ENCODE measurements at regions not wholly inside any gene's neighbourhood (a gene's known extent, or its start where the extent isn't known, plus 50 kb on each side); places are given as distances from the start of the nearest gene placed in this dataset.

GRCh38 chr2:177118636-177119035 lies 94.0 kb upstream of the HNRNPA3 start:
- DNase-seq (ENCODE audit: low read depth), result no peak

DNA sequence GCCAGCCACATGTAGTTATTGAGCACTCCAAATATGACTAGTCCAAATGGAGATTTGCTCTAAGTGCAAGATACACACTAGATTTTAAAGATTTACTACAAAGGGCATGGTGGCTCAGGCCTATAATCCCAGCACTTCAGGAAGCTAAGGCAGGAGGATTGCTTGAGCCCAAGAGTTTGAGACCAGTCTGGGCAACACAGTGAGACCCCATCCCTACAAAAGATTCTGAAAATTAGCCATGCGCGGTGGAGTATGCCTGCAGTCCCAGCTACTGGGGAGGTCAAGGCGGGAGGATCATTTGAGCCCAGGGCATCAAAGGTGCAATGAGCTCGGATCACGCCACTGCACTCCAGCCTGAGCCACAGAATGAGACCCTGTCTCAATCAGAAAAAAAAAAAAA lies 93.5 kb upstream of the HNRNPA3 start:
- no peak for DNase-seq (ENCODE audit: low read depth)

- DNase-seq (ENCODE audit: low read depth), result no peak
Observed at GRCh38 chr2:177123048-177123447, 89.5 kb upstream of the HNRNPA3 start.

GRCh38 chr2:177124371-177124770 lies 88.2 kb upstream of the HNRNPA3 start:
- no peak for DNase-seq (ENCODE audit: low read depth)

GRCh38 chr2:177127821-177128220 lies 84.8 kb upstream of the HNRNPA3 start:
- DNase-seq (ENCODE audit: low read depth), result no peak

- DNase-seq (ENCODE audit: low read depth), result no peak
Observed at GRCh38 chr2:177129610-177130009, 83.0 kb upstream of the HNRNPA3 start.

DNA sequence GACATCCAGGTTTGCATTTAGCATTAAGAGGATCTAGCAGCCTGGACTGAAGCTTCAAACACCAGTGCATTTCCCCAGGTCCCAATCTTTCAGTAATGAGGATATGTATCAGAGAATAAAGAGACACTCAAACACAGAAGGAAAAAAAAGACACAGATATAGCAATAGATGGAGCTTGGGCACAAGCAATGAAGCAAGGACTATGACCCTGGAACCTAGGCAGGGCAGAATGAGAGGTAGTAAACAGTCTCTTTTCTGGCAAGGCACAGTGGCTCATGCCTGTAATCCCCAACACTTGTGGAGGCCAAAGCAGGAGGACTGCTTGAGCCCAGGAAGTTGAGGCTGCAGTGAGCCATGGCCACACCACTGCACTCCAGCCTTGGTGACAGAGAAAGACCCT lies 80.7 kb upstream of the HNRNPA3 start:
- no peak for DNase-seq (ENCODE audit: low read depth)

DNA sequence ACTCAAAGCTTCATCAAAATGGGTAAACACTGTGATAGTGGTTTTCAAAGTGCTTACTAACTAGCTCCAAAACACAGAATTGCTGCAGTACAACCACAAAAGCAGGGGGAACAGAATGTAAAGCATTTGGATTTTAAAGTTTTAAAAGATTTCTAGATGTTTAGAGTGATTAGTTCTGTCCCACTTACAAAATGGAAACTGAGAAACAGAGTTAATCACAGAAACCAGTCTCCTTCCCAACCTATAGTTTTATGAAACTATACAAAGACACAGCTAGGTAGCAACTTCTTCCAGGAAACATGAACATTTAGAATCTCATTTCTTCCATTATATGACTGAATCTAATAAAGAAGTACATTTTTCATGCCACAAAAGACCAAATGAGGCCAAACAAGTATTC lies 73.8 kb upstream of the HNRNPA3 start:
- no peak for DNase-seq (ENCODE audit: low read depth)

DNA sequence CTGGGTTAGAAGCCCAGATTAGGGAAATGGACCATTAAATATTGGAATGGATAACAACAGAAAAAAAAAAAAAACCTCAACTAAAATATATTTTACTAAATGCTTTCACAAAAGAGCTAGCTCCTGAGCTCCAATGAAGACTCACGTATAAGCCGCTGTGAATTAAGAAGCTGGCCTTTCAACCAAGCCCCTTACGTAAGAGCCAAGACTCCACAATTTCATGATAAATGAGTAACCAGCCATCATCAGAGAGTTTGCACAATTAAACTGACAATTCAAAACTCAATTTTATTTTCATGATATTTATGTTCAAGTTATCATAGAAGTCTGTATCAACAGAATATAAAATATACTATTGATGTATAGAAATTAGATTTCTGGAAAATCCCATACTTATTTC lies 70.7 kb upstream of the HNRNPA3 start:
- DNase-seq (ENCODE audit: low read depth), result no peak

GRCh38 chr2:177143444-177143843 lies 69.2 kb upstream of the HNRNPA3 start:
- DNase-seq (ENCODE audit: low read depth), result no peak

DNA sequence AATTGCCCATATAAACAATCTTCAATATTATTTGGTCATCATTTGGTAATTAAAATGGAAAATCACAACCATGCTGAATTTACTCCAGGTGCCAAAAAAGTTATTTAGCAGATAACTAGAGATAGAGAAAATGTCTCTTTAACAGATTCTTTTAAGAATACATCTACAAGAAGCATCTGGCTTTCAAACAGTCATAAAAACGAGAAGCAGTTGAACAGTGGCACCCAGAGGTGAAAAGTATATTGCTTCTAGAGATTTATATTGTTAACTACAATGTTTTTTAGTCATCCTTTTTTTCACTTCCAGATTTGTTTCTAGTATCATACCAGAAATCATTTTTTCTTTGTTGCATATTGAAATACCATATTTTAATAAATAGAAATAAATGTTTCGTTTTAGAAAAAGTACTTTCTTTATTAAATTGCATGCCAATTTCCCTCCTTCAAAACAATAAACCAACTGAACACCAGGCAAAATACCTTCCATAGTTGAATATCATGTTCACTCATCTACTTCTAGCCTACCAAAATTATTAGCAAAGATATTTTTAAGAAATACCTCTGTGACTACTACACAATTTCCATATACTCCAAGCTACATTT lies 65.4 kb upstream of the HNRNPA3 start:
- DNase-seq (ENCODE audit: low read depth), result no peak

GRCh38 chr2:177147834-177148445 lies 64.7 kb upstream of the HNRNPA3 start:
- DNase-seq (ENCODE audit: low read depth), result no peak

GRCh38 chr2:177148477-177149154 lies 64.0 kb upstream of the HNRNPA3 start:
- DNase-seq (ENCODE audit: low read depth), result peak; percentile 53

- DNase-seq (ENCODE audit: low read depth), result no peak
Observed at GRCh38 chr2:177149155-177149503, 63.5 kb upstream of the HNRNPA3 start.

GRCh38 chr2:177153805-177154204 lies 58.8 kb upstream of the HNRNPA3 start:
- DNase-seq (ENCODE audit: low read depth), result no peak

GRCh38 chr2:177154809-177155208 lies 57.8 kb upstream of the HNRNPA3 start:
- DNase-seq (ENCODE audit: low read depth), result no peak

DNA sequence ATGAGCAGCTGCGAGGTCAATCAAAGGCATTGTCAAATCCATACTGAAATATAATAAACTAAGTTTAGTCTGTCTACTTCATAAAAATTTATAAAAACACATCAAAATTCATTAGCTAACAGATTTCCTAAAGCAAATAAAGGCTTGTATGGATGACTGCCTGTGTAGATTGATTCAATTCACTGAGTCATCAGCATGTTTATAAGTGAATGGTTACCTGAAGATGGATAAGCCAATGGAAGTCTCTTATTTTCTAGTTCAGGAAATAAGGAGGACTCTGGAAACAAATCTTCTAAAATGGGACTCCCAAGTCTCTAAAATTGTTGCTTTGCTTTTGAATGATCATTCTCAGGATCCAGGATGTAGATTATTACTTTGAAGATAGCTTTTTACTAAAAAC lies 57.0 kb upstream of the HNRNPA3 start:
- DNase-seq (ENCODE audit: low read depth), result no peak

GRCh38 chr2:177161741-177162460 lies 50.7 kb upstream of the HNRNPA3 start:
- no peak for DNase-seq (ENCODE audit: low read depth)

Measured in stimulated activated CD8-positive, alpha-beta memory T cell treated with anti-CD3 and anti-CD28 coated beads, Interleukin-7, amount 100 ng/mL, for 24 hours (primary cell).